ENCODE measurements at regions not wholly inside any gene's neighbourhood (a gene's known extent, or its start where the extent isn't known, plus 50 kb on each side); places are given as distances from the start of the nearest gene placed in this dataset.

DNA sequence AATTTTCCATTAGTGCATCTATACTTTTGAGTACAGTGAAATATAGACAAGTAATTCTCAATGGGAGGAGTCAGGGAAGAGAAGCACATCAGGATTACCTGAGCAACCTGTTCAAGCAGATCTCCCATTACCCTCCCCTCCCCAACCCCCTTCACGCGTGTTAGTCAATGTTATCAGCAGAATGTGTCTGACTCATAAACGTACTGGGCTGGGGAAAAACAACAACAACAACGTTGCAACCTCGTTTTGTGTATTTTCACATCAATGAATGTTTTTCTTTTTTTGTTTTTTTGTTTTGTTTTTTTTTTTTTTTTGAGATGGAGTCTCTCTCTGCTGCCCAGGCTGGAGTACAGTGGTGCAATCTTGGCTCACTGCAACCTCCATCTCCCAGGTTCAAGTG lies 287.0 kb upstream of the STXBP5 start:
- Histone ChIP-seq H2AFZ (no peak overlapping the region), H3F3A (ENCODE audit: insufficient read depth, low read depth) (peaks cover 34% of the 10 kb centered on the region), H3K36me3 (ENCODE audit: low read depth) (no peaks in the 10 kb centered on the region), H3K4me2 (no peak overlapping the region), H3K27me3 (ENCODE audit: insufficient read depth, low read depth) (no peaks in the 10 kb centered on the region), H4K20me1 (ENCODE audit: insufficient read depth) (no peaks in the 10 kb centered on the region), H3K4me1 (replicated peaks; ENCODE audit: insufficient read depth) (peaks cover 43% of the 10 kb centered on the region), H3K9me2 (ENCODE audit: insufficient read depth) (no peaks in the 10 kb centered on the region), H3K4me3 (no peak overlapping the region), H3K27ac (no peak overlapping the region), H3K9me3 (ENCODE audit: insufficient read depth, low read depth) (no peaks in the 10 kb centered on the region; the same call in 1 of the 2 replicates), H3K79me2 (ENCODE audit: low read depth) (no peaks in the 10 kb centered on the region)
- no TSS peak for BruUV-seq (replicated peaks)
- intact Hi-C loops (cut with micrococcal nuclease; ENCODE audit: unreplicated experiment), result no loop called here
- DNase-seq, result no peak
- no peak for TF ChIP-seq EZH2 (IDR thresholded peaks at IDR 0.05; ENCODE audit: low read depth)
- TF ChIP-seq, protein P1, sequence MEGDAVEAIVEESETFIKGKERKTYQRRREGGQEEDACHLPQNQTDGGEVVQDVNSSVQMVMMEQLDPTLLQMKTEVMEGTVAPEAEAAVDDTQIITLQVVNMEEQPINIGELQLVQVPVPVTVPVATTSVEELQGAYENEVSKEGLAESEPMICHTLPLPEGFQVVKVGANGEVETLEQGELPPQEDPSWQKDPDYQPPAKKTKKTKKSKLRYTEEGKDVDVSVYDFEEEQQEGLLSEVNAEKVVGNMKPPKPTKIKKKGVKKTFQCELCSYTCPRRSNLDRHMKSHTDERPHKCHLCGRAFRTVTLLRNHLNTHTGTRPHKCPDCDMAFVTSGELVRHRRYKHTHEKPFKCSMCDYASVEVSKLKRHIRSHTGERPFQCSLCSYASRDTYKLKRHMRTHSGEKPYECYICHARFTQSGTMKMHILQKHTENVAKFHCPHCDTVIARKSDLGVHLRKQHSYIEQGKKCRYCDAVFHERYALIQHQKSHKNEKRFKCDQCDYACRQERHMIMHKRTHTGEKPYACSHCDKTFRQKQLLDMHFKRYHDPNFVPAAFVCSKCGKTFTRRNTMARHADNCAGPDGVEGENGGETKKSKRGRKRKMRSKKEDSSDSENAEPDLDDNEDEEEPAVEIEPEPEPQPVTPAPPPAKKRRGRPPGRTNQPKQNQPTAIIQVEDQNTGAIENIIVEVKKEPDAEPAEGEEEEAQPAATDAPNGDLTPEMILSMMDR (conservative IDR thresholded peaks at IDR 0.05), result no peak
- ChIA-PET CTCF (no interaction called here), POLR2A (ENCODE audit: unreplicated experiment) (no interaction called here)

DNA sequence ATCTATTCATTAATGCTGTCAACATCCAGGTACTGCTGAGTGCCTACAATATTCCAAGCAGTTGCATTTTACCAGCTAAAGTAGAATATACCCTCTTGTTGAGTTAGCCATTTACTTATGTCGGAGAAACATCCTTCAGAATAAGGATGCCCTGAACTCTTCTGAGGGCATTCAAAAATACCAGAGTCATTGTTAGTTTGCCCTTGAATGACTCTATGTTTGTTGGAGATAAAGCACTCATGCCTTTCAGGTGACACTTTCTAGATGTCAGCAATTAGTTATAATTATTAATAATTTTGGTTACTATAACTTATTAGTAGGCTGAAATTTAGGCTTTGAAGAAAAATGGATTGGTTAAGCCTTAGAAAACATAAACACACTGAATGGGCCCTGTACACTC lies 286.2 kb upstream of the STXBP5 start:
- H3K4me2 ChIP-seq, result no peak overlapping the region
- no peaks in the 10 kb centered on the region for H3K79me2 ChIP-seq (ENCODE audit: low read depth)
- H3F3A ChIP-seq (ENCODE audit: insufficient read depth, low read depth), result peaks cover 32% of the 10 kb centered on the region
- TF ChIP-seq EZH2 (IDR thresholded peaks at IDR 0.05; ENCODE audit: low read depth), result no peak
- TF ChIP-seq, protein P1 (conservative IDR thresholded peaks at IDR 0.05), result no peak
- BruUV-seq (replicated peaks), result no TSS peak
- H4K20me1 ChIP-seq (ENCODE audit: insufficient read depth), result no peaks in the 10 kb centered on the region
- H3K27me3 ChIP-seq (ENCODE audit: insufficient read depth, low read depth), result no peaks in the 10 kb centered on the region
- POLR2A ChIA-PET (ENCODE audit: unreplicated experiment), result no interaction called here
- DNase-seq, result no peak
- H3K36me3 ChIP-seq (ENCODE audit: low read depth), result no peaks in the 10 kb centered on the region
- no peaks in the 10 kb centered on the region; the same call in 1 of the 2 replicates for H3K9me3 ChIP-seq (ENCODE audit: insufficient read depth, low read depth)
- no peak overlapping the region for H2AFZ ChIP-seq
- H3K4me1 ChIP-seq (replicated peaks; ENCODE audit: insufficient read depth), result peaks cover 35% of the 10 kb centered on the region
- H3K27ac ChIP-seq, result no peak overlapping the region
- intact Hi-C loops (cut with micrococcal nuclease; ENCODE audit: unreplicated experiment), result no loop called here
- CTCF ChIA-PET, result no interaction called here
- H3K4me3 ChIP-seq, result no peak overlapping the region
- H3K9me2 ChIP-seq (ENCODE audit: insufficient read depth), result no peaks in the 10 kb centered on the region

DNA sequence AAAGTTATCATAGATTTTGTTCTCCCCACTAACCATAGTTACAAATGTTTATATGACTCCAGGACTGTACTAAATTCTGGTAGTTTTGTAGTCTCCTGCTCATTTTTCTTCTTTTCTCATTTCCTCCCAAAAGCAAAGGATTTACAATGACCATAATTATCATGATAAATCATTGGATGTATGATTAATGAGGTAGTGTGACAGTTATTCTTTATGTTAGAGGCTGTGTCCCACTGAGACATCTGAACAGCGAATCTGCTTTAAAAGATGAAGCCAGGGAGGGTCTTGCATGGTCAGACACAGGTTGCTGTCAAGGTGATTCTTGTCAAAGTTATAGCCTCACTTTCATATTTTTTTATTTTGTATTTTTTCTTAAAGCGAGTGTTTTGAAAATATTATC lies 285.2 kb upstream of the STXBP5 start:
- H3K36me3 ChIP-seq (ENCODE audit: low read depth), result no peaks in the 10 kb centered on the region
- H3F3A ChIP-seq (ENCODE audit: insufficient read depth, low read depth), result peaks cover 22% of the 10 kb centered on the region
- H3K9me2 ChIP-seq (ENCODE audit: insufficient read depth), result no peaks in the 10 kb centered on the region
- no peaks in the 10 kb centered on the region for H3K79me2 ChIP-seq (ENCODE audit: low read depth)
- intact Hi-C loops (cut with micrococcal nuclease; ENCODE audit: unreplicated experiment), result no loop called here
- no peak for TF ChIP-seq EZH2 (IDR thresholded peaks at IDR 0.05; ENCODE audit: low read depth)
- TF ChIP-seq, protein P1 (conservative IDR thresholded peaks at IDR 0.05), result no peak
- DNase-seq, result no peak
- no peak overlapping the region for H3K4me2 ChIP-seq
- no peak overlapping the region for H3K27ac ChIP-seq
- no peak overlapping the region for H3K4me3 ChIP-seq
- no peaks in the 10 kb centered on the region for H4K20me1 ChIP-seq (ENCODE audit: insufficient read depth)
- H3K27me3 ChIP-seq (ENCODE audit: insufficient read depth, low read depth), result no peaks in the 10 kb centered on the region
- H3K9me3 ChIP-seq (ENCODE audit: insufficient read depth, low read depth), result no peaks in the 10 kb centered on the region; the same call in 1 of the 2 replicates
- POLR2A ChIA-PET (ENCODE audit: unreplicated experiment), result no interaction called here
- no TSS peak for BruUV-seq (replicated peaks)
- H2AFZ ChIP-seq, result no peak overlapping the region
- CTCF ChIA-PET, result no interaction called here
- peaks cover 25% of the 10 kb centered on the region for H3K4me1 ChIP-seq (replicated peaks; ENCODE audit: insufficient read depth)
